ENCODE measurements at regions not wholly inside any gene's neighbourhood (a gene's known extent, or its start where the extent isn't known, plus 50 kb on each side); places are given as distances from the start of the nearest gene placed in this dataset.

- Histone ChIP-seq H3K4me1 (no peaks in the 10 kb centered on the region), H3K9me3 (peaks cover 0 to 2% (median 0%) of the 10 kb centered on the region in 4 donors), H3K27me3 (no peaks in the 10 kb centered on the region), H3K36me3 (no peaks in the 10 kb centered on the region), H3K4me3 (no peak overlapping the region), H3K27ac (no peak overlapping the region)
- WGBS, 2 donors, result 96% methylated on average over 5 of the region's 5 CpGs
- DNase-seq, result no peak
- TF ChIP-seq POLR2A (IDR thresholded peaks at IDR 0.05) (no peak), EP300 (IDR thresholded peaks at IDR 0.05) (no peak), POLR2AphosphoS5 (IDR thresholded peaks at IDR 0.05) (no peak), CTCF (IDR thresholded peaks at IDR 0.05) (no peak)
- intact Hi-C loops (cut with DNase I), result no loop called here
Measured at GRCh38 chr2:180709392-180710145, 270.8 kb upstream of the UBE2E3 start.

GRCh38 chr2:180707884-180708205 lies 272.6 kb upstream of the UBE2E3 start:
- Histone ChIP-seq H3K9me3 (peaks cover 0 to 2% (median 0%) of the 10 kb centered on the region in 4 donors), H3K27ac (no peak overlapping the region), H3K36me3 (no peaks in the 10 kb centered on the region), H3K4me1 (no peaks in the 10 kb centered on the region), H3K27me3 (no peaks in the 10 kb centered on the region), H3K4me3 (no peak overlapping the region)
- TF ChIP-seq CTCF (IDR thresholded peaks at IDR 0.05), result no peak
- no peak for TF ChIP-seq EP300 (IDR thresholded peaks at IDR 0.05)
- TF ChIP-seq POLR2AphosphoS5 (IDR thresholded peaks at IDR 0.05), result no peak
- no peak for TF ChIP-seq POLR2A (IDR thresholded peaks at IDR 0.05)
- intact Hi-C loops (cut with DNase I), result no loop called here
- DNase-seq, result no peak

GRCh38 chr2:180707175-180707883 lies 273.1 kb upstream of the UBE2E3 start:
- Histone ChIP-seq H3K36me3 (no peaks in the 10 kb centered on the region), H3K27ac (no peak overlapping the region), H3K4me3 (no peak overlapping the region), H3K4me1 (no peaks in the 10 kb centered on the region), H3K27me3 (no peaks in the 10 kb centered on the region), H3K9me3 (no peaks in the 10 kb centered on the region)
- TF ChIP-seq CTCF (IDR thresholded peaks at IDR 0.05), result no peak
- no peak for TF ChIP-seq EP300 (IDR thresholded peaks at IDR 0.05)
- no peak for TF ChIP-seq POLR2AphosphoS5 (IDR thresholded peaks at IDR 0.05)
- TF ChIP-seq POLR2A (IDR thresholded peaks at IDR 0.05), result no peak
- no peak for DNase-seq
- intact Hi-C loops (cut with DNase I), result no loop called here
- 16 to 51% methylated on average over 3 of the region's 3 CpGs for WGBS, 2 donors

- intact Hi-C loops (cut with DNase I), result no loop called here
- TF ChIP-seq POLR2AphosphoS5 (IDR thresholded peaks at IDR 0.05) (no peak), POLR2A (IDR thresholded peaks at IDR 0.05) (no peak), EP300 (IDR thresholded peaks at IDR 0.05) (no peak), CTCF (IDR thresholded peaks at IDR 0.05) (no peak)
- no peaks in the 10 kb centered on the region for H3K27me3 ChIP-seq
- H3K9me3 ChIP-seq, result no peaks in the 10 kb centered on the region
- H3K4me3 ChIP-seq, result no peak overlapping the region
- H3K27ac ChIP-seq, result no peak overlapping the region
- no peak for DNase-seq
- H3K36me3 ChIP-seq, result no peaks in the 10 kb centered on the region
- no peaks in the 10 kb centered on the region for H3K4me1 ChIP-seq
Measured at GRCh38 chr2:180706694-180707093, 273.7 kb upstream of the UBE2E3 start.

Data from sigmoid colon (tissue), 6 donors.